Heart right ventricle (tissue), 16 donors: ENCODE measurements at regions not wholly inside any gene's neighbourhood (a gene's known extent, or its start where the extent isn't known, plus 50 kb on each side); places are given as distances from the start of the nearest gene placed in this dataset.
A peak's percentile ranks its signal among the peaks of the same experiment; 100 is the strongest.

Experiments
- ATAC-seq, 8 donors: fragments of 200-7000 bp; cut with Tn5 transposase; one replicate each; pipeline ENCODE4 v1.9.1; 2020; ENCODE audit warnings: mild to moderate bottlenecking in 8 of 8, moderate library complexity in 8 of 8, moderate number of reproducible peaks in 1 of 8
- DNase-seq, 2 donors: peaks; one replicate each; pipeline ENCODE4 v3.0.0-alpha.2; 2020
- H3K27ac ChIP-seq, 10 donors: fragments of 200-600 bp; sonication (generic) in 2 of 10; one replicate each; pipeline versions ENCODE4 v1.5.0 to v1.8.0; 2020 to 2022; ENCODE audit warnings: mild to moderate bottlenecking in 3 of 10
- H3K27me3 ChIP-seq, 7 donors: fragments of 200-600 bp; one replicate each; pipeline ENCODE4 v1.8.0; 2021 to 2022; ENCODE audit warnings: mild to moderate bottlenecking in 2 of 7
- H3K36me3 ChIP-seq, 9 donors: fragments of 200-600 bp; sonication (generic) in 1 of 9; one replicate each; pipeline versions ENCODE4 v1.5.0 to v1.8.0; 2020 to 2022; ENCODE audit warnings: mild to moderate bottlenecking in 2 of 9
- H3K4me1 ChIP-seq, 9 donors: fragments of 200-600 bp; sonication (generic) in 1 of 9; one replicate each; pipeline versions ENCODE4 v1.5.0 to v1.8.0; 2020 to 2022; ENCODE audit warnings: mild to moderate bottlenecking in 4 of 9
- H3K4me3 ChIP-seq, 10 donors: fragments of 200-600 bp; sonication (generic) in 2 of 10; one replicate each; pipeline versions ENCODE4 v1.5.0 to v1.8.0; 2020 to 2022; ENCODE audit warnings: mild to moderate bottlenecking in 7 of 10, moderate library complexity in 2 of 10
- H3K9me3 ChIP-seq, 11 donors: fragments of 200-600 bp in 10 of 11; sonication (generic) in 2 of 11; one replicate each; pipeline versions ENCODE4 v1.5.0 to v1.8.0; 2013 to 2022; ENCODE audit warnings: mild to moderate bottlenecking in 2 of 11, control low read depth in 1 of 11, moderate library complexity in 1 of 11
- CTCF ChIP-seq, 9 donors: fragments of 200-600 bp; sonication (generic) in 2 of 9; IDR thresholded peaks; one replicate each; pipeline versions ENCODE4 v1.5.0 to v1.8.0; 2021 to 2022; ENCODE audit warnings: antibody characterized with exemption in 9 of 9, mild to moderate bottlenecking in 5 of 9, moderate library complexity in 1 of 9
- WGBS, 2 donors: extraction: QIAGEN DNeasy Blood & Tissue Kit; methylation state at CpG; one replicate each; pipeline ENCODE4 v1.1.7; 2013; ENCODE audit warnings: inconsistent platforms in 1 of 2; 5-methylcytosine and 5-hydroxymethylcytosine counted together
- intact Hi-C, 10 donors: fragments of 100-400 bp; cut with DNase I; formaldehyde crosslinking; loops; one replicate each; pipeline versions ENCODE4 v1.11.1 to v1.14.2; 2022
- donor health status: Arrhythmogenic right ventricular cardiomyopathy.
- donor health status: ischemic (EF 13 %, LVEDD 7.1; RV severe dilation, severe dysfunction).
- donor health status: healthy with polysubstance abuse.
- donor health status: DM: no; HTN: yes; CAD: no.
- donor health status: DM: no; HTN: no; CAD: no.
- donor health status: ischemic (EF 25% LVEDD 6.9; RV normal size, moderate dysfunction).
- donor health status: ischemic (EF 25% LVEDD 5.7; RV mildly dilated, moderate dysfunction).
- donor health status: healthy.
- donor health status: DM: yes; HTN: yes; CAD: no.
- donor health status: Ischemic cardiomyopathy.
- donor health status: ischemic (EF 35%, LVEDD 5.7; RV mildly dilated, moderate dysfunction).
- donor health status: nonischemic (EF 11% LVEDD 7.7; RV severe dilation, severe dysfunction).
- donor health status: DM: yes; HTN: yes; CAD: no.
- donor health status: PGD.
- donor health status: ischemic (EF 29% LVEDD 5.4; RV normal size, mild dysfunction).
- donor health status: nonischemic (EF 23%, LVEDD 6.1; RV moderate dilation, normal function).

GRCh38 chr13:74251778-74252519 lies 117.7 kb upstream of the KLF12 start:
- no peak for DNase-seq
- no peak for TF ChIP-seq CTCF (IDR thresholded peaks at IDR 0.05)
- no peaks in the 10 kb centered on the region for H3K27me3 ChIP-seq
- H3K4me1 ChIP-seq, result peaks cover 0 to 3% (median 0%) of the 10 kb centered on the region in 9 donors
- no peak overlapping the region for H3K4me3 ChIP-seq
- H3K27ac ChIP-seq, result no peak overlapping the region
- intact Hi-C loops, result no loop called here
- H3K9me3 ChIP-seq, result no peaks in the 10 kb centered on the region
- no peaks in the 10 kb centered on the region for H3K36me3 ChIP-seq
- ATAC-seq, result peak in 2 of 8 donors; percentile 10 to 49
- 81 to 82% methylated on average over 5 of the region's 5 CpGs for WGBS, 2 donors

GRCh38 chr13:74250738-74251190 lies 116.6 kb upstream of the KLF12 start:
- Histone ChIP-seq H3K36me3 (no peaks in the 10 kb centered on the region), H3K27ac (no peak overlapping the region), H3K4me1 (peaks cover 0 to 13% (median 0%) of the 10 kb centered on the region in 9 donors), H3K4me3 (no peak overlapping the region), H3K27me3 (no peaks in the 10 kb centered on the region), H3K9me3 (no peaks in the 10 kb centered on the region)
- 72 to 88% methylated on average over 2 of the region's 2 CpGs for WGBS, 2 donors
- DNase-seq, result no peak
- TF ChIP-seq CTCF (IDR thresholded peaks at IDR 0.05), result no peak
- no peak for ATAC-seq
- intact Hi-C loops, result no loop called here

GRCh38 chr13:74248477-74248876 lies 114.3 kb upstream of the KLF12 start:
- Histone ChIP-seq H3K4me1 (peaks cover 0 to 19% (median 0%) of the 10 kb centered on the region in 9 donors), H3K4me3 (no peak overlapping the region), H3K27ac (no peak overlapping the region), H3K36me3 (no peaks in the 10 kb centered on the region), H3K27me3 (no peaks in the 10 kb centered on the region), H3K9me3 (no peaks in the 10 kb centered on the region)
- TF ChIP-seq CTCF (IDR thresholded peaks at IDR 0.05), result no peak
- intact Hi-C loops, result no loop called here
- DNase-seq, result no peak
- WGBS, 2 donors, result 97 to 98% methylated on average over 4 of the region's 4 CpGs
- ATAC-seq, result no peak

- WGBS, 2 donors, result 16 to 20% methylated on average over 8 of the region's 8 CpGs
- no peaks in the 10 kb centered on the region for H3K9me3 ChIP-seq
- peaks cover 0 to 19% (median 0%) of the 10 kb centered on the region in 9 donors for H3K4me1 ChIP-seq
- H3K27ac ChIP-seq, result no peak overlapping the region
- H3K36me3 ChIP-seq, result no peaks in the 10 kb centered on the region
- H3K4me3 ChIP-seq, result peak overlapping the region in 5 of 10 donors; percentile 16 to 39 (median 30)
- no peak for TF ChIP-seq CTCF (IDR thresholded peaks at IDR 0.05)
- DNase-seq (peak in 1 of 2 donors; percentile 69), ATAC-seq (peak; percentile 55 to 82 (median 74))
- intact Hi-C loops, result no loop called here
- H3K27me3 ChIP-seq, result no peaks in the 10 kb centered on the region
These were observed 112.3 kb upstream of the KLF12 start for GRCh38 chr13:74246487-74246886.
